WERI-Rb-1 (cell line): ENCODE measurements at regions not wholly inside any gene's neighbourhood (a gene's known extent, or its start where the extent isn't known, plus 50 kb on each side); places are given as distances from the start of the nearest gene placed in this dataset.
"Not testable (repeated sequence)": the region's sequence is repeated elsewhere in the genome, so short reads cannot be mapped to it uniquely, and the experiment has no call there.

Experiments used
- DNase-seq: peaks from one replicate; pipeline ENCODE4 v3.0.0-alpha.2; 2020
- H3K27ac ChIP-seq: fragments of 250-450 bp; sonication (Bioruptor Pico); 2 replicates; pipeline ENCODE4 v1.5.1; 2020; ENCODE audit warnings: mild to moderate bottlenecking, moderate library complexity
- H3K27me3 ChIP-seq: fragments of 250-450 bp; sonication (Bioruptor Pico); 2 replicates; pipeline ENCODE4 v1.5.1; 2021; ENCODE audit warnings: mild to moderate bottlenecking, low read depth, moderate library complexity; ENCODE audit not compliant: insufficient read depth, severe bottlenecking
- H3K36me3 ChIP-seq: fragments of 250-450 bp; sonication (Bioruptor Pico); 2 replicates; pipeline ENCODE4 v1.5.1; 2020; ENCODE audit warnings: mild to moderate bottlenecking, moderate library complexity
- H3K4me3 ChIP-seq: 2 replicates; pipeline ENCODE4 v1.5.1; 2011; ENCODE audit warnings: low read depth, mild to moderate bottlenecking, control low read depth, low read length
- H3K9me3 ChIP-seq: fragments of 250-450 bp; sonication (Bioruptor Pico); 2 replicates; pipeline ENCODE4 v1.5.1; 2021; ENCODE audit warnings: mild to moderate bottlenecking, moderate library complexity; ENCODE audit not compliant: severe bottlenecking
- CTCF ChIP-seq: IDR thresholded peaks from 2 replicates; pipeline ENCODE4 v1.5.1; 2011; ENCODE audit warnings: low read depth, mild to moderate bottlenecking, control low read depth, inconsistent platforms, low read length

- H3K4me3 ChIP-seq, result no peak overlapping the region
- H3K36me3 ChIP-seq, result no peaks in the 10 kb centered on the region
- no peaks in the 10 kb centered on the region for H3K9me3 ChIP-seq
- no peak for DNase-seq
- H3K27me3 ChIP-seq, result no peaks in the 10 kb centered on the region
- TF ChIP-seq CTCF, result no peak
- no peak overlapping the region for H3K27ac ChIP-seq
Observed at GRCh38 chr6:101083533-101084175, 202.5 kb upstream of the ASCC3 start.

DNA sequence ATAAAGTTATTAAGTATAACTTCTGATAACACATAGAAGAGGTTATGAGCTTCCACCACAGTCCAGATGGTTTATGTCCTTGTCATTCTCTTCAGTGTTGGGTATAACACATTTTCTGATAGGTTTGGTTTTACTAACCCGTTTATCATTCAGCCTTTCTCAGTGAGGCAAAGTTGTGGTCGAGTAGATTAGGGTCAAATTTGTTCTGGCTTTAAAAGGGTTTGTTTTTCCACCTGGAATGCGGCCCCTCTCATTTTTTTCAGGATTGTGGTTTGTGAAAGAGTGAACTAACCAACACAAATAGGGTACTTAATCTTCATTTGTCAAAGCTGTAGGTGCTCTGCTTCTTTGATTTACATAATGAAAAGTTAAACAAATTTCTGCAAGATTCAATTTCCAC is 204.2 kb upstream of the ASCC3 start:
- no peak for DNase-seq
- Histone ChIP-seq H3K36me3 (no peaks in the 10 kb centered on the region), H3K9me3 (peaks cover 2% of the 10 kb centered on the region), H3K4me3 (no peak overlapping the region), H3K27ac (no peak overlapping the region), H3K27me3 (no peaks in the 10 kb centered on the region)
- no peak for TF ChIP-seq CTCF

DNA sequence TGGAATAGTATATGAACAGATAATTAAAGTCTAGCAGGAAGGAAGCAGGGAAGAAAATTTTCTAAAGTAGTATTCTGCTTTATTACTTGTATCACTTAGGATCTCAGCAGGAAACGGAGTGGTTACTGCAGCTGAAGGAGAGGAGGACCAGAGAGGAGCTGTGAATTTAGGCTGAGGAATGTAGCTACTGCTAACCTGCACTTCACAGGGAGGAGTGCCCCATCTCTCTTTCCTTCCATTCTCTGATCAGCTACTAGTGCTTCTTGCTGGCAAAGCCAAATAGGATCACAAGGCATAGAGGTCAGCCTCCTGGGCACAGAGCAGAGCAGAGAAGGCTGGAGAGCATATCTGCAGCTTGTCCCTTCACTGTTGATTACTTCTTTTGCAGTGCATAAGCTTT is 205.3 kb upstream of the ASCC3 start:
- DNase-seq, result no peak
- Histone ChIP-seq H3K36me3 (no peaks in the 10 kb centered on the region), H3K9me3 (peaks cover 5% of the 10 kb centered on the region), H3K27me3 (no peaks in the 10 kb centered on the region), H3K4me3 (no peak overlapping the region), H3K27ac (no peak overlapping the region)
- no peak for TF ChIP-seq CTCF

DNA sequence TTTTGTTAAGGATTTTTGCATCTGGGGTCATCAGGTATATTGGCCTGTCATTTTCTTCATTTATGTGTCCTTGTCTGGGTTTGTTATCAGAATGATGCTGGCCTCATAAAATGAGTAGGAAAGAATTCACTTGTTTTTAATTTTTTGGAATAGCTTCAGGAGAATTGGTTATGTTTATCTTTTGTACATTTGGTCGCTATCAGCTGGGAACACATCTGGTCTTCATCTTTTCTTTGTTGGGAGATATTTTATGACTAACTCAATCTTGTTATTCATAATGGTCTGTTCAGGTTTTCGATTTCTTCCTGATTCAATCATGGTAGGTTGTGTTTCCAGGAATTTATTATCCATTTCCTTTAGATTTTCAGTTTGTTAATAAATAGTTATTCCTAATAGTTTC is 207.5 kb upstream of the ASCC3 start:
- Histone ChIP-seq H3K27me3 (no peaks in the 10 kb centered on the region), H3K9me3 (peaks cover 7% of the 10 kb centered on the region), H3K4me3 (no peak overlapping the region), H3K27ac (no peak overlapping the region), H3K36me3 (no peaks in the 10 kb centered on the region)
- no peak for DNase-seq
- TF ChIP-seq CTCF, result no peak

DNA sequence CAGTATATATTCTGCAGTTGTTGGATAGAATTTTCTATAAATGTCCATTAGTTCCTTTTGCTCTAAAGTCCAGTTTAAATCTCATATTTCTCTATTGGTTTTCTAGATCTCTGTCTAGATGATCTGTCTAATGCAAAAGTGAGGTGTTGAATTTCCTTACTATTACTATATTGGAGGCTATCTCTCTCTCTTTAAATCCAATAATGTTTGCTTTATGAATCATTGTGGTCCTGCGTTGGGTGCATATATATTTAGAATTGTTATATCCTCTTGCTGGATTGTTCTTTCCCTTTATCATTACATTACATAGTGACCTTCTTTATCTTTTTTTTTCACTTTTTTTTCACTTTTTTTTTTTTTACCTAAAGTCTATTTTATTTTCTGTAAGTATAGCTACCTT is 208.5 kb upstream of the ASCC3 start:
- Histone ChIP-seq H3K27me3 (no peaks in the 10 kb centered on the region), H3K4me3 (no peak overlapping the region), H3K27ac (no peak overlapping the region), H3K9me3 (peaks cover 7% of the 10 kb centered on the region), H3K36me3 (no peaks in the 10 kb centered on the region)
- TF ChIP-seq CTCF, result no peak
- no peak for DNase-seq

DNA sequence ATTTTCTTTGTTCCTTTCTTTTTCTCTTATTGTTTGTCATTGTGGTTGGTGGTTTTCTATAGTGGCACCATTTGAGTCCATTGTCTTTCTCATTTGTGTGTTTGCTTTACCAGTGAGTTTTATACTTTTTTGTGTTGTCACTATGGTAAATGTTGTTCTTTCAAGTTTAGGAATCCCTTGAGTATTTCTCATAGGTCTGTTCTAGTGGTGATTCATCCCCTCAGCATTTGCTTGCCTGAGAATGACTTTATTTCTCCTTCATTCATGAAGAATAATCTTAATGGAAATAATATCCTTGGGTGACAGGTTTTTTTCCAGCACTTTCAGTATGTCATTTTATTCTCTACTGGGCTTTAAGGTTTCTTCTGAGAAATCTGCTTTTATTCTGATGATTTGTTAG is 209.2 kb upstream of the ASCC3 start:
- Histone ChIP-seq H3K4me3 (no peak overlapping the region), H3K27ac (no peak overlapping the region), H3K36me3 (no peaks in the 10 kb centered on the region), H3K27me3 (no peaks in the 10 kb centered on the region), H3K9me3 (peaks cover 7% of the 10 kb centered on the region)
- no peak for TF ChIP-seq CTCF
- DNase-seq, result no peak

- not testable (repeated sequence) for DNase-seq, H3K27me3 ChIP-seq, H3K9me3 ChIP-seq, H3K36me3 ChIP-seq, H3K27ac ChIP-seq, H3K4me3 ChIP-seq
Observed at GRCh38 chr6:101098605-101099004, 217.5 kb upstream of the ASCC3 start.
